ENCODE measurements at regions not wholly inside any gene's neighbourhood (a gene's known extent, or its start where the extent isn't known, plus 50 kb on each side); places are given as distances from the start of the nearest gene placed in this dataset.

DNA sequence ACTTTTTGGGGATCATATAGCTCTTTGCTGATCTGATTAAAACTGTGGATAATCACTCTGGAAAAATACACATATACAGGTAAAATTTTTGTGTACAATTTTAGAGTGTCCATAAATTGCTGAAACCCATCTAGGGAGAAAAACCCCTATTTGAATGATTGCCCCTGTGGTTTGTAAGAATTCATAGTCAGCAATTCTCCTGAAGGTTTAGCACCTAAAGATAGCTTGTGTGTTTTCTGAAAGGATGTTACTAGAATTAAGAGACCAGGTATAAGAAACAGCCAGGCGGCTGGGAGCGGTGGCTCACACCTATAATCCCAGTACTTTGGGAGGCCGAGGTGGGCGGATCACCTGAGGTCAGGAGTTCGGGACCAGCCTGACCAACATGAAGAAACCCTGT is 106.8 kb upstream of the RAP2B start:
- TF ChIP-seq BACH2 (CRISPR knock-in tag; IDR thresholded peaks at IDR 0.05; ENCODE audit: borderline replicate concordance) (no peak), ZFP30 (CRISPR knock-in tag; IDR thresholded peaks at IDR 0.05) (no peak), ZNF8 (CRISPR knock-in tag; IDR thresholded peaks at IDR 0.05) (no peak), CSDC2 (CRISPR knock-in tag; IDR thresholded peaks at IDR 0.05) (no peak), OSR1 (CRISPR knock-in tag; IDR thresholded peaks at IDR 0.05) (no peak), SNAI2 (CRISPR knock-in tag; IDR thresholded peaks at IDR 0.05) (no peak), ZNF565 (CRISPR knock-in tag; conservative IDR thresholded peaks at IDR 0.05; ENCODE audit: low read depth) (no peak), RARB (CRISPR knock-in tag; IDR thresholded peaks at IDR 0.05) (no peak), GLIS3 (CRISPR knock-in tag; IDR thresholded peaks at IDR 0.05) (no peak), ISL1 (CRISPR knock-in tag; IDR thresholded peaks at IDR 0.05) (no peak), TOX (CRISPR knock-in tag; IDR thresholded peaks at IDR 0.05; ENCODE audit: borderline replicate concordance) (no peak), ZNF70 (CRISPR knock-in tag; IDR thresholded peaks at IDR 0.05) (no peak), ARNTL (CRISPR knock-in tag; IDR thresholded peaks at IDR 0.05; ENCODE audit: borderline replicate concordance, low read depth) (no peak)
- TF ChIP-seq, protein P1, sequence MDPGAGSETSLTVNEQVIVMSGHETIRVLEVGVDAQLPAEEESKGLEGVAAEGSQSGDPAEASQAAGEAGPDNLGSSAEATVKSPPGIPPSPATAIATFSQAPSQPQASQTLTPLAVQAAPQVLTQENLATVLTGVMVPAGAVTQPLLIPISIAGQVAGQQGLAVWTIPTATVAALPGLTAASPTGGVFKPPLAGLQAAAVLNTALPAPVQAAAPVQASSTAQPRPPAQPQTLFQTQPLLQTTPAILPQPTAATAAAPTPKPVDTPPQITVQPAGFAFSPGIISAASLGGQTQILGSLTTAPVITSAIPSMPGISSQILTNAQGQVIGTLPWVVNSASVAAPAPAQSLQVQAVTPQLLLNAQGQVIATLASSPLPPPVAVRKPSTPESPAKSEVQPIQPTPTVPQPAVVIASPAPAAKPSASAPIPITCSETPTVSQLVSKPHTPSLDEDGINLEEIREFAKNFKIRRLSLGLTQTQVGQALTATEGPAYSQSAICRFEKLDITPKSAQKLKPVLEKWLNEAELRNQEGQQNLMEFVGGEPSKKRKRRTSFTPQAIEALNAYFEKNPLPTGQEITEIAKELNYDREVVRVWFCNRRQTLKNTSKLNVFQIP (CRISPR knock-in tag; IDR thresholded peaks at IDR 0.05; ENCODE audit: borderline replicate concordance, low read depth), result no peak
- no peak for ATAC-seq

DNA sequence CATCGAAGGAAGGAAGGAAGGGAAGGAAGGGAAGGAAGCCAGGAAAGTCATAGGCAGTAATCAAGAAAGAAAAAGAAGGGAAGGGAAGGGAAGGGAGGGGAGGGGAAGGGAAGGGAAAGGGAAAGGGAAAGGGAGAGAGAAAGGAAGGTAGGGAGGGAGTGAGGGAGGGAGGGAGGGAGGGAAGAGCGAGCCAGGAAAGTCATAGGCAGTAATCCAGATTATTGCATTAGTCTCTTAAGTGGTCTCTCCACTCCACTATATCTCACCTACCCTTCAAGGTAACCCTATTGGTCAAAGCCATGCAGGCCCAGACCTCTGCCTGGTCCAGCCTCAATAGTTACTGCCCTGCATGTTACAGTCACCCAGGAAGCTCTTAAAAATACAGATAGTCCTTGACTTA is 106.2 kb upstream of the RAP2B start:
- TF ChIP-seq GLIS3 (CRISPR knock-in tag; IDR thresholded peaks at IDR 0.05) (no peak), ZFP30 (CRISPR knock-in tag; IDR thresholded peaks at IDR 0.05) (no peak), ZC3H10 (CRISPR knock-in tag; IDR thresholded peaks at IDR 0.05) (no peak), SNAI2 (CRISPR knock-in tag; IDR thresholded peaks at IDR 0.05) (no peak), OSR1 (CRISPR knock-in tag; IDR thresholded peaks at IDR 0.05) (no peak), ZNF70 (CRISPR knock-in tag; IDR thresholded peaks at IDR 0.05) (no peak), ESRRG (CRISPR knock-in tag; IDR thresholded peaks at IDR 0.05) (no peak), ZFP3 (CRISPR knock-in tag; IDR thresholded peaks at IDR 0.05) (no peak), ZNF565 (CRISPR knock-in tag; conservative IDR thresholded peaks at IDR 0.05; ENCODE audit: low read depth) (no peak), TCF4 (CRISPR knock-in tag; IDR thresholded peaks at IDR 0.05; ENCODE audit: borderline replicate concordance) (no peak), CSDC2 (CRISPR knock-in tag; IDR thresholded peaks at IDR 0.05) (no peak), ZNF8 (CRISPR knock-in tag; IDR thresholded peaks at IDR 0.05) (no peak), PPARA (CRISPR knock-in tag; IDR thresholded peaks at IDR 0.05; ENCODE audit: borderline replicate concordance) (no peak), BACH2 (CRISPR knock-in tag; IDR thresholded peaks at IDR 0.05; ENCODE audit: borderline replicate concordance) (no peak), ISL1 (CRISPR knock-in tag; IDR thresholded peaks at IDR 0.05) (no peak), TOX (CRISPR knock-in tag; IDR thresholded peaks at IDR 0.05; ENCODE audit: borderline replicate concordance) (no peak)
- TF ChIP-seq, protein P2, sequence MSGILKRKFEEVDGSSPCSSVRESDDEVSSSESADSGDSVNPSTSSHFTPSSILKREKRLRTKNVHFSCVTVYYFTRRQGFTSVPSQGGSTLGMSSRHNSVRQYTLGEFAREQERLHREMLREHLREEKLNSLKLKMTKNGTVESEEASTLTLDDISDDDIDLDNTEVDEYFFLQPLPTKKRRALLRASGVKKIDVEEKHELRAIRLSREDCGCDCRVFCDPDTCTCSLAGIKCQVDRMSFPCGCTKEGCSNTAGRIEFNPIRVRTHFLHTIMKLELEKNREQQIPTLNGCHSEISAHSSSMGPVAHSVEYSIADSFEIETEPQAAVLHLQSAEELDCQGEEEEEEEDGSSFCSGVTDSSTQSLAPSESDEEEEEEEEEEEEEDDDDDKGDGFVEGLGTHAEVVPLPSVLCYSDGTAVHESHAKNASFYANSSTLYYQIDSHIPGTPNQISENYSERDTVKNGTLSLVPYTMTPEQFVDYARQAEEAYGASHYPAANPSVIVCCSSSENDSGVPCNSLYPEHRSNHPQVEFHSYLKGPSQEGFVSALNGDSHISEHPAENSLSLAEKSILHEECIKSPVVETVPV (CRISPR knock-in tag; IDR thresholded peaks at IDR 0.05), result no peak
- TF ChIP-seq, protein P1 (CRISPR knock-in tag; IDR thresholded peaks at IDR 0.05; ENCODE audit: borderline replicate concordance, low read depth), result no peak
- TF ChIP-seq, protein P3, sequence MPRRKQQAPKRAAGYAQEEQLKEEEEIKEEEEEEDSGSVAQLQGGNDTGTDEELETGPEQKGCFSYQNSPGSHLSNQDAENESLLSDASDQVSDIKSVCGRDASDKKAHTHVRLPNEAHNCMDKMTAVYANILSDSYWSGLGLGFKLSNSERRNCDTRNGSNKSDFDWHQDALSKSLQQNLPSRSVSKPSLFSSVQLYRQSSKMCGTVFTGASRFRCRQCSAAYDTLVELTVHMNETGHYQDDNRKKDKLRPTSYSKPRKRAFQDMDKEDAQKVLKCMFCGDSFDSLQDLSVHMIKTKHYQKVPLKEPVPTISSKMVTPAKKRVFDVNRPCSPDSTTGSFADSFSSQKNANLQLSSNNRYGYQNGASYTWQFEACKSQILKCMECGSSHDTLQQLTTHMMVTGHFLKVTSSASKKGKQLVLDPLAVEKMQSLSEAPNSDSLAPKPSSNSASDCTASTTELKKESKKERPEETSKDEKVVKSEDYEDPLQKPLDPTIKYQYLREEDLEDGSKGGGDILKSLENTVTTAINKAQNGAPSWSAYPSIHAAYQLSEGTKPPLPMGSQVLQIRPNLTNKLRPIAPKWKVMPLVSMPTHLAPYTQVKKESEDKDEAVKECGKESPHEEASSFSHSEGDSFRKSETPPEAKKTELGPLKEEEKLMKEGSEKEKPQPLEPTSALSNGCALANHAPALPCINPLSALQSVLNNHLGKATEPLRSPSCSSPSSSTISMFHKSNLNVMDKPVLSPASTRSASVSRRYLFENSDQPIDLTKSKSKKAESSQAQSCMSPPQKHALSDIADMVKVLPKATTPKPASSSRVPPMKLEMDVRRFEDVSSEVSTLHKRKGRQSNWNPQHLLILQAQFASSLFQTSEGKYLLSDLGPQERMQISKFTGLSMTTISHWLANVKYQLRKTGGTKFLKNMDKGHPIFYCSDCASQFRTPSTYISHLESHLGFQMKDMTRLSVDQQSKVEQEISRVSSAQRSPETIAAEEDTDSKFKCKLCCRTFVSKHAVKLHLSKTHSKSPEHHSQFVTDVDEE (CRISPR knock-in tag; IDR thresholded peaks at IDR 0.05), result no peak
- ATAC-seq, result no peak

DNA sequence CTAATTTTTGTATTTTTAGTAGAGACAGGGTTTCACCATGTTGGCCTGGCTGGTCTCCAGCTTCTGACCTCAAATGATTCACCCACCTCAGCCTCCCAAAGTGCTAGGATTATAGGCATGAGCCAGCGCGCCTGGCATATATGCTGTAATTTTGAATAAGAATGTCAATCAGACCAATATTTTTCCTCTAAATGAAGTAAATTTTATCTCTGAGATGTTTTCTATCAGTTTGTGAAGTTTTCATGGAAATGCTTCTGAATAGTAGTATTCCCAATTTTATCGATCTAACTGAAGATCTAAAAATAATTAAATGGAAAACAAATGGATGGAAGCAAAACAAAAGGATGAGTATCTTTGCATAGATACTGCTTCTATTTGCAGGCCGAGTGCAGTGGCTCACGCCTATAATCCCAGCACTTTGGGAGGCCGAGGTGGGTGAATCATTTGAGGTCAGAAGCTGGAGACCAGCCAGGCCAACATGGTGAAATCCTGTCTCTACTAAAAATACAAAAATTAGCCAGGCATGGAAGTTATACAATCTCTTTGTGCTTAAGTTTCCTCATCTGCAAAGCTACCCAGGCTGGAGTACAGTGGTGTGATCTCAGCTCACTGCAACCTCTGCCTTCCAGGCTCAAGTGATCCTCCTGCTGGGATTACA is 103.9 kb upstream of the RAP2B start:
- ATAC-seq, result peak; percentile 85
- peak; percentile 18; the same call in 1 of the 2 replicates for TF ChIP-seq ISL1 (CRISPR knock-in tag; IDR thresholded peaks at IDR 0.05)
